Activated naive CD8-positive, alpha-beta T cell (primary cell): ENCODE measurements at regions not wholly inside any gene's neighbourhood (a gene's known extent, or its start where the extent isn't known, plus 50 kb on each side); places are given as distances from the start of the nearest gene placed in this dataset.
A peak's percentile ranks its signal among the peaks of the same experiment; 100 is the strongest.
"Not testable (repeated sequence)": the region's sequence is repeated elsewhere in the genome, so short reads cannot be mapped to it uniquely, and the experiment has no call there.

Experiments
- H3K27ac Mint-ChIP-seq: one replicate; pipeline ENCODE4 v1.8.0; 2021; ENCODE audit warnings: mixed read lengths
- H3K27me3 Mint-ChIP-seq: one replicate; pipeline ENCODE4 v1.8.0; 2021; ENCODE audit warnings: mixed read lengths
- H3K36me3 Mint-ChIP-seq: one replicate; pipeline ENCODE4 v1.8.0; 2021; ENCODE audit warnings: mixed read lengths
- H3K4me1 Mint-ChIP-seq: one replicate; pipeline ENCODE4 v1.8.0; 2021; ENCODE audit warnings: low read depth, mixed read lengths
- H3K4me3 Mint-ChIP-seq: one replicate; pipeline ENCODE4 v1.8.0; 2021; ENCODE audit warnings: mild to moderate bottlenecking, mixed read lengths
- H3K9me3 Mint-ChIP-seq: one replicate; pipeline ENCODE4 v1.8.0; 2021; ENCODE audit warnings: low read depth, mixed read lengths

- not testable (repeated sequence) for H3K27ac Mint-ChIP-seq, H3K9me3 Mint-ChIP-seq, H3K4me3 Mint-ChIP-seq, H3K36me3 Mint-ChIP-seq, H3K27me3 Mint-ChIP-seq, H3K4me1 Mint-ChIP-seq
Observed at GRCh38 chr1:161454865-161455707, 50.2 kb upstream of the FCGR2A start.

- H3K9me3 Mint-ChIP-seq, H3K4me3 Mint-ChIP-seq, H3K27me3 Mint-ChIP-seq, H3K27ac Mint-ChIP-seq, H3K4me1 Mint-ChIP-seq, H3K36me3 Mint-ChIP-seq: not testable (repeated sequence)
Observed at GRCh38 chr1:161453950-161454864, 51.0 kb upstream of the FCGR2A start.

- H3K4me3 Mint-ChIP-seq, H3K36me3 Mint-ChIP-seq, H3K27ac Mint-ChIP-seq, H3K27me3 Mint-ChIP-seq, H3K9me3 Mint-ChIP-seq, H3K4me1 Mint-ChIP-seq: not testable (repeated sequence)
Observed at GRCh38 chr1:161451698-161452348, 53.4 kb upstream of the FCGR2A start.

GRCh38 chr1:161447760-161448332, 57.4 kb upstream of the FCGR2A start:
- not testable (repeated sequence) for H3K27me3 Mint-ChIP-seq, H3K9me3 Mint-ChIP-seq, H3K27ac Mint-ChIP-seq, H3K4me3 Mint-ChIP-seq, H3K36me3 Mint-ChIP-seq, H3K4me1 Mint-ChIP-seq

- H3K27ac Mint-ChIP-seq, H3K36me3 Mint-ChIP-seq, H3K4me3 Mint-ChIP-seq, H3K9me3 Mint-ChIP-seq, H3K27me3 Mint-ChIP-seq, H3K4me1 Mint-ChIP-seq: not testable (repeated sequence)
Observed at GRCh38 chr1:161447040-161447759, 58.1 kb upstream of the FCGR2A start.

- H3K4me1 Mint-ChIP-seq, H3K9me3 Mint-ChIP-seq, H3K4me3 Mint-ChIP-seq, H3K27ac Mint-ChIP-seq, H3K27me3 Mint-ChIP-seq, H3K36me3 Mint-ChIP-seq: not testable (repeated sequence)
Observed at GRCh38 chr1:161444725-161445124, 60.5 kb upstream of the FCGR2A start.

GRCh38 chr1:161444255-161444654, 61.0 kb upstream of the FCGR2A start:
- H3K4me1 Mint-ChIP-seq, H3K27ac Mint-ChIP-seq, H3K4me3 Mint-ChIP-seq: not testable (repeated sequence)

GRCh38 chr1:161440312-161440894, 64.9 kb upstream of the FCGR2A start:
- peaks cover 11% of the 10 kb centered on the region for H3K4me1 Mint-ChIP-seq
- peaks cover 27% of the 10 kb centered on the region for H3K27me3 Mint-ChIP-seq
- no peaks in the 10 kb centered on the region for H3K36me3 Mint-ChIP-seq
- H3K9me3 Mint-ChIP-seq = no peaks in the 10 kb centered on the region
- peak overlapping the region; percentile 75 for H3K27ac Mint-ChIP-seq
- H3K4me3 Mint-ChIP-seq = peak overlapping the region; percentile 86

More at GRCh38 chr1:161444255-161444654, 61.0 kb upstream of the FCGR2A start:
- H3K27me3 Mint-ChIP-seq, H3K9me3 Mint-ChIP-seq, H3K36me3 Mint-ChIP-seq: not testable (repeated sequence)

- Mint-ChIP-seq H3K27me3 (peaks cover 30% of the 10 kb centered on the region), H3K4me1 (peaks cover 11% of the 10 kb centered on the region), H3K36me3 (no peaks in the 10 kb centered on the region), H3K27ac (no peak overlapping the region), H3K4me3 (peak overlapping the region; percentile 83), H3K9me3 (no peaks in the 10 kb centered on the region)
Observed at GRCh38 chr1:161439280-161440232, 65.7 kb upstream of the FCGR2A start.

- H3K4me1 Mint-ChIP-seq, H3K27ac Mint-ChIP-seq, H3K9me3 Mint-ChIP-seq, H3K4me3 Mint-ChIP-seq, H3K36me3 Mint-ChIP-seq: not testable (repeated sequence)
- H3K27me3 Mint-ChIP-seq = peaks cover 49% of the 10 kb centered on the region
Observed at GRCh38 chr1:161433191-161433590, 65.5 kb upstream of the CFAP126 start.

- Mint-ChIP-seq H3K9me3 (no peaks in the 10 kb centered on the region), H3K36me3 (peaks cover 4% of the 10 kb centered on the region), H3K4me3 (no peak overlapping the region)
Observed at GRCh38 chr1:161432091-161432490, 64.4 kb upstream of the CFAP126 start.

GRCh38 chr1:161427733-161428516, 60.2 kb upstream of the CFAP126 start:
- Mint-ChIP-seq H3K27me3 (peaks cover 41% of the 10 kb centered on the region), H3K27ac (peak overlapping the region; percentile 67), H3K4me1 (peaks cover 12% of the 10 kb centered on the region)

More at GRCh38 chr1:161432091-161432490, 64.4 kb upstream of the CFAP126 start:
- no peak overlapping the region for H3K27ac Mint-ChIP-seq
- H3K4me1 Mint-ChIP-seq = peaks cover 9% of the 10 kb centered on the region
- H3K27me3 Mint-ChIP-seq = peaks cover 47% of the 10 kb centered on the region

GRCh38 chr1:161422914-161423313, 55.2 kb upstream of the CFAP126 start:
- H3K4me3 Mint-ChIP-seq, H3K9me3 Mint-ChIP-seq, H3K36me3 Mint-ChIP-seq, H3K27ac Mint-ChIP-seq: not testable (repeated sequence)
- Mint-ChIP-seq H3K4me1 (peaks cover 13% of the 10 kb centered on the region), H3K27me3 (peaks cover 11% of the 10 kb centered on the region)

More at GRCh38 chr1:161427733-161428516, 60.2 kb upstream of the CFAP126 start:
- Mint-ChIP-seq H3K36me3 (peaks cover 2% of the 10 kb centered on the region), H3K9me3 (no peaks in the 10 kb centered on the region), H3K4me3 (peak overlapping the region; percentile 58)
